ENCODE measurements at regions not wholly inside any gene's neighbourhood (a gene's known extent, or its start where the extent isn't known, plus 50 kb on each side); places are given as distances from the start of the nearest gene placed in this dataset.
A peak's percentile ranks its signal among the peaks of the same experiment; 100 is the strongest.

DNA sequence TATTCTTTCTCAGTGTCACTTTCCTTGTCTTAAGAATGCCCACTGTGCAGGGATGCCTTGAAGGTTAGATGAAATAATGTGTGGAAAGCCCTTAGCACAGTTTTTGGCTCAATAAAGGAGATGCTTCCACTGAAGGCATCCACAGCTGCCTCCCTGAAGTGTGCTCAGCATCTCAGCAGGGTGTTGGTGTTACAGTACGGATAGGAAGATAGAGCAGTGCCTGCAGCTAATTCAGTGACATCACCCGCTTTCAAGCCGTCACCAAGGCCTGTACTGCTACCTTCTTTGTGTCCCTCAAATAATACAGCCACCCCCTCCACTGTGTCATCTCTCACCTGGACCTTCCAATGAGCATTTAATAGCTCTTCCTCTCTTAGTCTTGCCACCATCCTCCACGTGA lies 59.0 kb downstream of the NDUFS5 start:
- H3K27me3 Mint-ChIP-seq (ENCODE audit: low read depth) = peaks cover 43% of the 10 kb centered on the region
- no peaks in the 10 kb centered on the region for H3K9me3 Mint-ChIP-seq
- intact Hi-C loops (cut with micrococcal nuclease) = no loop called here
- no peak for DNase-seq (ENCODE audit: low spot score)
- peaks cover 8% of the 10 kb centered on the region for H3K4me1 Mint-ChIP-seq (ENCODE audit: low read depth)
- H3K4me3 Mint-ChIP-seq (ENCODE audit: low read depth) = no peak overlapping the region
- no peak overlapping the region for H3K27ac Mint-ChIP-seq
- H3K36me3 Mint-ChIP-seq (ENCODE audit: low read depth) = no peaks in the 10 kb centered on the region

DNA sequence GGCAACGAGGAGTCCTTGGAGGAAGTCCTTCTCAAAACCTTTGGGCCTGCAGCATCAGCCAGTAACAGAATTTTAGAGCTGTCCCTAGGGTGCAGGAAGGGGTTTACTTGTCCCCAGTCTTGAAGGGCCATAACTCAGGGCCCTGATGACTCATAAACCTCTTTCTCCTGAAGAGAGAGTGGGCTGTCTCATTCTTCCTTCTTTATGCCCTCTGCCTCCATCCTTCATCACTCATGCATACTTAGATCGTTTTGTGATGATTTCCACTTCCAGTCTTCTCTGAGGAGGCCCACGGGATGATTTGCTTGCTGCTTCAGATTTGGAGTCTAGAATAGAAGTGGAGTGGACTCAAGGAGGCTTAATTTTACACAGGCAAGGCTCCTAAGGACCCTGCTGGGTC lies 60.2 kb downstream of the NDUFS5 start:
- peaks cover 35% of the 10 kb centered on the region for H3K27me3 Mint-ChIP-seq (ENCODE audit: low read depth)
- no peaks in the 10 kb centered on the region for H3K9me3 Mint-ChIP-seq
- DNase-seq (ENCODE audit: low spot score) = no peak
- intact Hi-C loops (cut with micrococcal nuclease) = no loop called here
- H3K36me3 Mint-ChIP-seq (ENCODE audit: low read depth) = no peaks in the 10 kb centered on the region
- peaks cover 3% of the 10 kb centered on the region for H3K4me1 Mint-ChIP-seq (ENCODE audit: low read depth)
- H3K4me3 Mint-ChIP-seq (ENCODE audit: low read depth) = no peak overlapping the region
- no peak overlapping the region for H3K27ac Mint-ChIP-seq

- DNase-seq (ENCODE audit: low spot score) = no peak
- peaks cover 3% of the 10 kb centered on the region for H3K4me1 Mint-ChIP-seq (ENCODE audit: low read depth)
- H3K27ac Mint-ChIP-seq = no peak overlapping the region
- H3K36me3 Mint-ChIP-seq (ENCODE audit: low read depth) = no peaks in the 10 kb centered on the region
- H3K9me3 Mint-ChIP-seq = no peaks in the 10 kb centered on the region
- H3K27me3 Mint-ChIP-seq (ENCODE audit: low read depth) = peaks cover 38% of the 10 kb centered on the region
- intact Hi-C loops (cut with micrococcal nuclease) = no loop called here
- H3K4me3 Mint-ChIP-seq (ENCODE audit: low read depth) = no peak overlapping the region
These were observed 60.8 kb downstream of the NDUFS5 start for GRCh38 chr1:39086865-39087409.

- Mint-ChIP-seq H3K4me3 (ENCODE audit: low read depth) (no peak overlapping the region), H3K9me3 (no peaks in the 10 kb centered on the region)
- intact Hi-C loops (cut with micrococcal nuclease) = no loop called here
These were observed 61.3 kb downstream of the NDUFS5 start for GRCh38 chr1:39087435-39087834.

GRCh38 chr1:39088658-39089057 lies 62.5 kb downstream of the NDUFS5 start:
- Mint-ChIP-seq H3K4me3 (ENCODE audit: low read depth) (no peak overlapping the region), H3K27ac (no peak overlapping the region), H3K36me3 (ENCODE audit: low read depth) (no peaks in the 10 kb centered on the region), H3K4me1 (ENCODE audit: low read depth) (peaks cover 6% of the 10 kb centered on the region), H3K27me3 (ENCODE audit: low read depth) (peaks cover 23% of the 10 kb centered on the region), H3K9me3 (no peaks in the 10 kb centered on the region)
- intact Hi-C loops (cut with micrococcal nuclease) = no loop called here
- no peak for DNase-seq (ENCODE audit: low spot score)

More at GRCh38 chr1:39087435-39087834, 61.3 kb downstream of the NDUFS5 start:
- Mint-ChIP-seq H3K27ac (no peak overlapping the region), H3K4me1 (ENCODE audit: low read depth) (peaks cover 5% of the 10 kb centered on the region), H3K36me3 (ENCODE audit: low read depth) (no peaks in the 10 kb centered on the region), H3K27me3 (ENCODE audit: low read depth) (peaks cover 35% of the 10 kb centered on the region)
- no peak for DNase-seq (ENCODE audit: low spot score)

GRCh38 chr1:39089931-39090521 lies 63.9 kb downstream of the NDUFS5 start:
- no peak overlapping the region for H3K27ac Mint-ChIP-seq
- H3K4me1 Mint-ChIP-seq (ENCODE audit: low read depth) = peaks cover 6% of the 10 kb centered on the region
- H3K36me3 Mint-ChIP-seq (ENCODE audit: low read depth) = no peaks in the 10 kb centered on the region
- peaks cover 12% of the 10 kb centered on the region for H3K27me3 Mint-ChIP-seq (ENCODE audit: low read depth)
- no peak for DNase-seq (ENCODE audit: low spot score)
- no peak overlapping the region for H3K4me3 Mint-ChIP-seq (ENCODE audit: low read depth)
- no peaks in the 10 kb centered on the region for H3K9me3 Mint-ChIP-seq
- intact Hi-C loops (cut with micrococcal nuclease) = loop anchor here (5.0 kb wide), 1 partner anchor 233 kb away; the partner anchor contains the start of gene RRAGC

DNA sequence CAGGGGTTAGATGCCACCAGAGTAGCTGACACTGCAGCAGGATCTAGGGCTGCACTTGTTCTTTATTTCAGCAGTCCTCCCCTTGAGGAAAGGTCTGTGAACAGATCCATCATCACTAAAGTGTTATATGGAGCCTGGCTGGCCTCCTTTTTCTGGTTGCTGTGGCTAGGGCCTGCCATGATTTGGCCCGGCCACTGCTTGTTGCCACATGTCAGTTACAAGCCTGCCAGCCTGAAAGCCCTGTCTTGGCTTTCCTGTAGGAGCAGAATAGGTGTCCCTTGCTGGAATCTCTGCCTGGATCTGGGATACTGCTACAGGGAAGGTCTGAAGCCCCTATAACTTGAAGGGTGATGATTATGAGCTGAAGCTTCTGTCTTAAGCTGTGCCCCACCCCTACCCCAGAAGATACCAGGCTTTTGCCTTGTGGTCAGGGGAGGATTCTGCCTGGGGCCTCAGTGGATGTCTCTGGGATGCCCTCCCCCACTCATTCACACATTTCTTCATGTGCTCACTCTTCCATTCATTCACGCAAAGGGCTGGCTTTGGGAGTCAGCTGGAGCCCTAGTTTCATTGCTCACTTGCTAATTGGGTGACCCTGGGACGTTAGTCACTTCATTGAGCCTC lies 64.7 kb downstream of the NDUFS5 start:
- Mint-ChIP-seq H3K36me3 (ENCODE audit: low read depth) (no peaks in the 10 kb centered on the region), H3K9me3 (no peaks in the 10 kb centered on the region), H3K27me3 (ENCODE audit: low read depth) (peaks cover 7% of the 10 kb centered on the region), H3K4me1 (ENCODE audit: low read depth) (peaks cover 6% of the 10 kb centered on the region), H3K27ac (no peak overlapping the region), H3K4me3 (ENCODE audit: low read depth) (no peak overlapping the region)
- intact Hi-C loops (cut with micrococcal nuclease) = loop anchor here (5.0 kb wide), 1 partner anchor 234 kb away; the partner anchor contains the start of gene RRAGC
- DNase-seq (ENCODE audit: low spot score) = no peak

DNA sequence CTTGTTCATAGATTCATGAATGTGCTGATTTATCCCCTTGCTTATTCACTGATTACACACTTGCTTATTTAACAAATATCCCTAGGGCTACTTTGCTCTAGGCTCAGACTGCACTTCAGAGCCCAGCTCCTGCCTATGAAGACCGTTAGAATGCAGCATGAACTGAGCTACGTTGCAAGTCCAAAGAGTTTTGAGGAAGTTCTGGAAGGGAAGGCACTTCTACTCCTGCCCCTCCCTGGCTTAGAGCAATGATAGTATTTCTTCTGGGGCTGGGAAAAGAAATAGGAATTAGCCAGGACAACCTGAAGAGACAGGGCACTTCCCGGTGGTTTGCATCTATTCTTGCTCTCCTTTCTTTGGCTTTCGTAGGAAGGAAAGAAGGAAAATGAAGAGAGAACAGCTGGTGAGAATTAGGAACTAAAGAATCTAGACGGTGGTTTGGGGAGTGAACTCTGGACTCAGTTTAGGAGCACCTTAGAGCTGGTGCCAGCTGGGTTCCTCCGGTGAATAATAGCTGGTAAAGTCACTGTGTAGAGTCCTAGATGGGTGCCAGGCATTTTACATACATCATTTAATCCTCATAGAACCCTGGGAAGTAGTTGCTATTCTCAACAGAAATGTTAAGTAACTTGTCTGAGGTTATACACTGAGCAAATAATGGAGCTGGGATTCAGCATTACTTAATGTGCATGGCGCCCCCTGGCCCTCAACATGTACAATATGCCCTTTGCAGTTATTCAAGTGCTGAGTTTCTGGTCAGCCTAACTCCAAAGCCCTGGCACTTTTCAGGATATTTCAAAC lies 65.9 kb downstream of the NDUFS5 start:
- H3K4me1 Mint-ChIP-seq (ENCODE audit: low read depth) = peaks cover 4% of the 10 kb centered on the region
- DNase-seq (ENCODE audit: low spot score) = peak; percentile 33
- H3K27ac Mint-ChIP-seq = no peak overlapping the region
- H3K4me3 Mint-ChIP-seq (ENCODE audit: low read depth) = no peak overlapping the region
- no peaks in the 10 kb centered on the region for H3K9me3 Mint-ChIP-seq
- H3K36me3 Mint-ChIP-seq (ENCODE audit: low read depth) = no peaks in the 10 kb centered on the region
- H3K27me3 Mint-ChIP-seq (ENCODE audit: low read depth) = peaks cover 5% of the 10 kb centered on the region
- intact Hi-C loops (cut with micrococcal nuclease) = loop anchor here (5.0 kb wide), 1 partner anchor 235 kb away; the partner anchor contains the start of gene RRAGC

- intact Hi-C loops (cut with micrococcal nuclease) = loop anchor here (5.0 kb wide), 1 partner anchor 237 kb away; the partner anchor contains the start of gene RRAGC
- H3K9me3 Mint-ChIP-seq = no peaks in the 10 kb centered on the region
- H3K27ac Mint-ChIP-seq = no peak overlapping the region
- H3K4me1 Mint-ChIP-seq (ENCODE audit: low read depth) = peaks cover 8% of the 10 kb centered on the region
- no peaks in the 10 kb centered on the region for H3K36me3 Mint-ChIP-seq (ENCODE audit: low read depth)
- no peak overlapping the region for H3K4me3 Mint-ChIP-seq (ENCODE audit: low read depth)
- H3K27me3 Mint-ChIP-seq (ENCODE audit: low read depth) = peaks cover 7% of the 10 kb centered on the region
- DNase-seq (ENCODE audit: low spot score) = no peak
These were observed 68.5 kb downstream of the NDUFS5 start for GRCh38 chr1:39094685-39095084.

DNA sequence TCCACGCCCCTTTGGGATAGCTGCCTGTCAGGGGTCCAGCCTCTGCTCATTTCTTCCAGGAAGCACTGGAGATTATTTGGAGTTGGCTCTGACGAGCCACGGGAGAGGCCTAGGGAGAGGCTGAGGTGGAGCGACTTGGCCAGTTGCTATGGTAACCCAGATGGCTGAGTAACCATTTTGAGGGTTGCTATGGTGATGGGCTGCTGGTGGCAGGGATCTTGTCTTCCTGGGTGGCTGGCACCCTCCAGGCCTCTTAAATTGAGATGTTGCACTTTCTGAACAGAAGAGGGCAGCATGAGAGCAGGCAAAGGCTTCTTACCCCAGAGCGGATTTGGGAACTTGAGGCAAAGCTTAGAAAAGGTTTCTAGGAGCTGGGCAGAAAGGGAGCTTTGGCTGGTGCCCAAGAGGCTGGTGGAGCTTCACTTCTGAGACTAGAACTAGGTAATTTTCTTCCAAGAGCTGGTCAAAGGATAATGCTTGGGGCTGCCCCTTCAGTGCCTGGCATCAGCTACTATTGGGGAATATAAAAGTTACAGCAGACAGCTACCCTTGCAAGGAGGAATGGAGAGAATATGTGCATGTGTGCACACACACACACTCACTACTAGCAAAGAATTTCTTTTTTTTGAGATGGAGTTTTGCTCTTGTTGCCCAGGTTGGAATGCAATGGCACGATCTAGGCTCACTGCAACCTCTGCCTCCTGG lies 72.5 kb downstream of the NDUFS5 start:
- peak; percentile 59 for DNase-seq (ENCODE audit: low spot score)
- H3K9me3 Mint-ChIP-seq = no peaks in the 10 kb centered on the region
- peaks cover 19% of the 10 kb centered on the region for H3K4me1 Mint-ChIP-seq (ENCODE audit: low read depth)
- H3K4me3 Mint-ChIP-seq (ENCODE audit: low read depth) = no peak overlapping the region
- no peak overlapping the region for H3K27ac Mint-ChIP-seq
- intact Hi-C loops (cut with micrococcal nuclease) = loop anchor here (1.0 kb wide), 1 partner anchor 441 kb away; no protein-coding TSS in a partner anchor
- no peaks in the 10 kb centered on the region for H3K36me3 Mint-ChIP-seq (ENCODE audit: low read depth)
- H3K27me3 Mint-ChIP-seq (ENCODE audit: low read depth) = peaks cover 2% of the 10 kb centered on the region

GRCh38 chr1:39102537-39103327 lies 76.6 kb downstream of the NDUFS5 start:
- H3K4me1 Mint-ChIP-seq (ENCODE audit: low read depth) = peaks cover 30% of the 10 kb centered on the region
- H3K27ac Mint-ChIP-seq = no peak overlapping the region
- intact Hi-C loops (cut with micrococcal nuclease) = loop anchor here (1.0 to 10.0 kb wide), 5 partner anchors 80 to 622 kb away; no protein-coding TSS in a partner anchor
- peaks cover 15% of the 10 kb centered on the region for H3K27me3 Mint-ChIP-seq (ENCODE audit: low read depth)
- no peak for DNase-seq (ENCODE audit: low spot score)
- H3K4me3 Mint-ChIP-seq (ENCODE audit: low read depth) = no peak overlapping the region
- no peaks in the 10 kb centered on the region for H3K36me3 Mint-ChIP-seq (ENCODE audit: low read depth)
- H3K9me3 Mint-ChIP-seq = no peaks in the 10 kb centered on the region
